ENCODE measurements at regions not wholly inside any gene's neighbourhood (a gene's known extent, or its start where the extent isn't known, plus 50 kb on each side); places are given as distances from the start of the nearest gene placed in this dataset.

DNA sequence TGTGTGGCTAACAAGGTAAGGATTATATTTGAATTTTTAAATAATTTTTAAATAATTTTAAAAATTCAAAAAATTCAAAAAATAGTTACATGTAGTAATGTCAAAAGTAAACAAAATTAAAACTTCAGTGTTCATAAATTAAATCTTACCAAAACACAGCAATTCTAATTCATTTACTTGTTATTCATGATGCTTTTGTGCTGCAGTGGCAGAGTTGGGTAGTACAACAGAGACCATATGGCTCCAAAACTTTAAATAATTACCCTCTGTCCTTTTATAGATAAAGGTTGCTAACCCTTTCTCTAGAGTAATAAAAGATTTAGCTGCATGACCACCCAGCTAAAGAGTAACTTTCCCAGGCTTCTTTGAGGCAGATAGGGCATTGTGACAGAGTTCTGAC lies 1355.6 kb downstream of the FSTL5 start:
- Histone ChIP-seq H4K20me1 (ENCODE audit: insufficient read depth, low read length) (no peaks in the 10 kb centered on the region), H2AFZ (ENCODE audit: low read length) (no peak overlapping the region), H3K27me3 (ENCODE audit: control insufficient read depth in 1 of 2, insufficient read depth in 2 of 2, low read length in 2 of 2) (no peaks in the 10 kb centered on the region), H3K4me2 (ENCODE audit: low read depth, low read length) (no peak overlapping the region), H3K4me1 (ENCODE audit: insufficient read depth, low read length) (no peaks in the 10 kb centered on the region), H3K4me3 (replicated peaks in 1 of 3; ENCODE audit: insufficient read depth in 1 of 3, low read depth in 2 of 3, low read length in 3 of 3) (no peak overlapping the region), H3K36me3 (replicated peaks in 1 of 2; ENCODE audit: control insufficient read depth in 1 of 2, insufficient read depth in 2 of 2, low read length in 2 of 2) (no peaks in the 10 kb centered on the region), H3K79me2 (ENCODE audit: insufficient read depth, low read length) (no peaks in the 10 kb centered on the region), H3K27ac (ENCODE audit: extremely low read length, insufficient read depth, low read length) (no peak overlapping the region), H3K9ac (ENCODE audit: insufficient read depth, low read depth, low read length) (no peak overlapping the region), H3K9me3 (ENCODE audit: low read length) (no peaks in the 10 kb centered on the region; the same call in 1 of the 2 replicates)
- in situ Hi-C loops (cut with HindIII; ENCODE audit: extremely low pct_ligation_motif_present, low pct_unique_long_range_greater_than_20kb) (no loop called here), intact Hi-C loops (cut with micrococcal nuclease; ENCODE audit: unreplicated experiment) (no loop called here)
- no peak for FAIRE-seq
- TF ChIP-seq POLR2G (IDR thresholded peaks at IDR 0.05; ENCODE audit: low read depth, low read length) (no peak), GFI1 (CRISPR knock-in tag; IDR thresholded peaks at IDR 0.05; ENCODE audit: borderline replicate concordance) (no peak), HOXD1 (CRISPR knock-in tag; IDR thresholded peaks at IDR 0.05) (no peak), RBFOX2 (IDR thresholded peaks at IDR 0.05; ENCODE audit: low read depth, low read length) (no peak), ZNF501 (CRISPR knock-in tag; IDR thresholded peaks at IDR 0.05) (no peak), ZFX (CRISPR knock-in tag; IDR thresholded peaks at IDR 0.05; ENCODE audit: low read depth) (no peak), ZNF20 (CRISPR knock-in tag; IDR thresholded peaks at IDR 0.05) (no peak), CBFB (CRISPR knock-in tag; IDR thresholded peaks at IDR 0.05) (no peak), ZNF34 (CRISPR knock-in tag; IDR thresholded peaks at IDR 0.05; ENCODE audit: borderline replicate concordance) (no peak), ZNF7 (CRISPR knock-in tag; IDR thresholded peaks at IDR 0.05) (no peak)
- TF ChIP-seq, protein P1, sequence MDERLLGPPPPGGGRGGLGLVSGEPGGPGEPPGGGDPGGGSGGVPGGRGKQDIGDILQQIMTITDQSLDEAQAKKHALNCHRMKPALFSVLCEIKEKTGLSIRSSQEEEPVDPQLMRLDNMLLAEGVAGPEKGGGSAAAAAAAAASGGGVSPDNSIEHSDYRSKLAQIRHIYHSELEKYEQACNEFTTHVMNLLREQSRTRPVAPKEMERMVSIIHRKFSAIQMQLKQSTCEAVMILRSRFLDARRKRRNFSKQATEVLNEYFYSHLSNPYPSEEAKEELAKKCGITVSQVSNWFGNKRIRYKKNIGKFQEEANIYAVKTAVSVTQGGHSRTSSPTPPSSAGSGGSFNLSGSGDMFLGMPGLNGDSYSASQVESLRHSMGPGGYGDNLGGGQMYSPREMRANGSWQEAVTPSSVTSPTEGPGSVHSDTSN (CRISPR knock-in tag; IDR thresholded peaks at IDR 0.05), result no peak
- TF ChIP-seq, protein P2, sequence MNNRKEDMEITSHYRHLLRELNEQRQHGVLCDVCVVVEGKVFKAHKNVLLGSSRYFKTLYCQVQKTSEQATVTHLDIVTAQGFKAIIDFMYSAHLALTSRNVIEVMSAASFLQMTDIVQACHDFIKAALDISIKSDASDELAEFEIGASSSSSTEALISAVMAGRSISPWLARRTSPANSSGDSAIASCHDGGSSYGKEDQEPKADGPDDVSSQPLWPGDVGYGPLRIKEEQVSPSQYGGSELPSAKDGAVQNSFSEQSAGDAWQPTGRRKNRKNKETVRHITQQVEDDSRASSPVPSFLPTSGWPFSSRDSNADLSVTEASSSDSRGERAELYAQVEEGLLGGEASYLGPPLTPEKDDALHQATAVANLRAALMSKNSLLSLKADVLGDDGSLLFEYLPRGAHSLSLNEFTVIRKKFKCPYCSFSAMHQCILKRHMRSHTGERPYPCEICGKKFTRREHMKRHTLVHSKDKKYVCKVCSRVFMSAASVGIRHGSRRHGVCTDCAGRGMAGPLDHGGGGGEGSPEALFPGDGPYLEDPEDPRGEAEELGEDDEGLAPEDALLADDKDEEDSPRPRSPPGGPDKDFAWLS (CRISPR knock-in tag; IDR thresholded peaks at IDR 0.05; ENCODE audit: borderline replicate concordance), result no peak
- TF ChIP-seq, protein P3, sequence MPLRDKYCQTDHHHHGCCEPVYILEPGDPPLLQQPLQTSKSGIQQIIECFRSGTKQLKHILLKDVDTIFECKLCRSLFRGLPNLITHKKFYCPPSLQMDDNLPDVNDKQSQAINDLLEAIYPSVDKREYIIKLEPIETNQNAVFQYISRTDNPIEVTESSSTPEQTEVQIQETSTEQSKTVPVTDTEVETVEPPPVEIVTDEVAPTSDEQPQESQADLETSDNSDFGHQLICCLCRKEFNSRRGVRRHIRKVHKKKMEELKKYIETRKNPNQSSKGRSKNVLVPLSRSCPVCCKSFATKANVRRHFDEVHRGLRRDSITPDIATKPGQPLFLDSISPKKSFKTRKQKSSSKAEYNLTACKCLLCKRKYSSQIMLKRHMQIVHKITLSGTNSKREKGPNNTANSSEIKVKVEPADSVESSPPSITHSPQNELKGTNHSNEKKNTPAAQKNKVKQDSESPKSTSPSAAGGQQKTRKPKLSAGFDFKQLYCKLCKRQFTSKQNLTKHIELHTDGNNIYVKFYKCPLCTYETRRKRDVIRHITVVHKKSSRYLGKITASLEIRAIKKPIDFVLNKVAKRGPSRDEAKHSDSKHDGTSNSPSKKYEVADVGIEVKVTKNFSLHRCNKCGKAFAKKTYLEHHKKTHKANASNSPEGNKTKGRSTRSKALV (CRISPR knock-in tag; IDR thresholded peaks at IDR 0.05), result no peak
- TF ChIP-seq, protein P4, sequence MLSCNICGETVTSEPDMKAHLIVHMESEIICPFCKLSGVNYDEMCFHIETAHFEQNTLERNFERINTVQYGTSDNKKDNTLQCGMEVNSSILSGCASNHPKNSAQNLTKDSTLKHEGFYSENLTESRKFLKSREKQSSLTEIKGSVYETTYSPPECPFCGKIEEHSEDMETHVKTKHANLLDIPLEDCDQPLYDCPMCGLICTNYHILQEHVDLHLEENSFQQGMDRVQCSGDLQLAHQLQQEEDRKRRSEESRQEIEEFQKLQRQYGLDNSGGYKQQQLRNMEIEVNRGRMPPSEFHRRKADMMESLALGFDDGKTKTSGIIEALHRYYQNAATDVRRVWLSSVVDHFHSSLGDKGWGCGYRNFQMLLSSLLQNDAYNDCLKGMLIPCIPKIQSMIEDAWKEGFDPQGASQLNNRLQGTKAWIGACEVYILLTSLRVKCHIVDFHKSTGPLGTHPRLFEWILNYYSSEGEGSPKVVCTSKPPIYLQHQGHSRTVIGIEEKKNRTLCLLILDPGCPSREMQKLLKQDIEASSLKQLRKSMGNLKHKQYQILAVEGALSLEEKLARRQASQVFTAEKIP (CRISPR knock-in tag; IDR thresholded peaks at IDR 0.05; ENCODE audit: borderline replicate concordance), result no peak
- TF ChIP-seq, protein P5, sequence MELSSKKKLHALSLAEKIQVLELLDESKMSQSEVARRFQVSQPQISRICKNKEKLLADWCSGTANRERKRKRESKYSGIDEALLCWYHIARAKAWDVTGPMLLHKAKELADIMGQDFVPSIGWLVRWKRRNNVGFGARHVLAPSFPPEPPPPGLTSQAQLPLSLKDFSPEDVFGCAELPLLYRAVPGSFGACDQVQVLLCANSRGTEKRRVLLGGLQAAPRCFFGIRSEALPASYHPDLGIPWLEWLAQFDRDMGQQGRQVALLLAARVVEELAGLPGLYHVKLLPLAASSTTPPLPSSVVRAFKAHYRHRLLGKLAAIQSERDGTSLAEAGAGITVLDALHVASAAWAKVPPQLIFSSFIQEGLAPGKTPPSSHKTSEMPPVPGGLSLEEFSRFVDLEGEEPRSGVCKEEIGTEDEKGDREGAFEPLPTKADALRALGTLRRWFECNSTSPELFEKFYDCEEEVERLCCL (CRISPR knock-in tag; IDR thresholded peaks at IDR 0.05; ENCODE audit: borderline replicate concordance), result no peak
- ChIA-PET POLR2A (no interaction called here), CTCF (ENCODE audit: low intra/inter-chr PET ratio, low total read pairs) (no interaction called here)
- DNase-seq (ENCODE audit: low spot score), result no peak
- BruUV-seq (replicated peaks), result no TSS peak
- no peak for ATAC-seq
